Uterus (tissue), 2 donors: ENCODE measurements at regions not wholly inside any gene's neighbourhood (a gene's known extent, or its start where the extent isn't known, plus 50 kb on each side); places are given as distances from the start of the nearest gene placed in this dataset.

ENCODE experiments used
- POLR2A ChIP-seq, 2 donors: fragments of 450-650 bp; IDR thresholded peaks; one replicate each; pipeline ENCODE4 v1.6.1; 2016; ENCODE audit warnings: antibody characterized with exemption in 2 of 2, mild to moderate bottlenecking in 1 of 2, moderate library complexity in 1 of 2
- TF ChIP-seq, protein P1 (sequence below), 4 experiments: fragments of 200-600 bp in 2 of 4; fragments of 450-650 bp in 2 of 4; sonication (generic) in 2 of 4; IDR thresholded peaks; one replicate each; pipeline ENCODE4 v1.5.1; 2016 to 2019; ENCODE audit warnings: antibody characterized with exemption in 4 of 4, mild to moderate bottlenecking in 2 of 4, moderate library complexity in 1 of 4

DNA sequence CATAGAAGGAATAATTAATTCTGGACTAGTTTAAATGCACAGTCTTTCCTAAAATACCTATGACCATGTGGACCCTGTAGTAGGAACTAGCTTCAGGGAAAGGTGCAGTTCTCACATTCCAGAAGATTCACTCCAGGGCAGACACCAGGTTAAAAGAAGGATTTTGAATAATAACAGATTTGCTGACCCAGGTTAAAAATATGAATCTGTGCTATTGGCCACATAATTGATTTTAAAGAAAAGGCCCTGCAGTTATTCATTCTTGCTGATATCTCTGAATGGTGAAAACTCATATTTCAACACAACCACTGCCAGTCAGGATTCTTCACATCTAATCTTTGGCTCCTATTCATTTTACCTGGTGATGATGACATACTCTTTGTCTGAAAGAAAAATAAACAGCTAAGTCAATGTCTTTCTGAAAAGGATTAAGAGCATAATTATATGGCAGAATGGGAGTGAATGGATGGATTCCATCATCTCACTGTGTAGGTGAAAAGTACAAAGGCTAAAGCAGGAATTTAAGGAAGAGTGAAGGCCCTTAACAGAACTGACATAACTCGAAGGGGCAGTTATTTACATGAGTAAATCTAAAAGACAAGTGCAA, 432.8 kb downstream of the PDGFC start:
- TF ChIP-seq, protein P1, sequence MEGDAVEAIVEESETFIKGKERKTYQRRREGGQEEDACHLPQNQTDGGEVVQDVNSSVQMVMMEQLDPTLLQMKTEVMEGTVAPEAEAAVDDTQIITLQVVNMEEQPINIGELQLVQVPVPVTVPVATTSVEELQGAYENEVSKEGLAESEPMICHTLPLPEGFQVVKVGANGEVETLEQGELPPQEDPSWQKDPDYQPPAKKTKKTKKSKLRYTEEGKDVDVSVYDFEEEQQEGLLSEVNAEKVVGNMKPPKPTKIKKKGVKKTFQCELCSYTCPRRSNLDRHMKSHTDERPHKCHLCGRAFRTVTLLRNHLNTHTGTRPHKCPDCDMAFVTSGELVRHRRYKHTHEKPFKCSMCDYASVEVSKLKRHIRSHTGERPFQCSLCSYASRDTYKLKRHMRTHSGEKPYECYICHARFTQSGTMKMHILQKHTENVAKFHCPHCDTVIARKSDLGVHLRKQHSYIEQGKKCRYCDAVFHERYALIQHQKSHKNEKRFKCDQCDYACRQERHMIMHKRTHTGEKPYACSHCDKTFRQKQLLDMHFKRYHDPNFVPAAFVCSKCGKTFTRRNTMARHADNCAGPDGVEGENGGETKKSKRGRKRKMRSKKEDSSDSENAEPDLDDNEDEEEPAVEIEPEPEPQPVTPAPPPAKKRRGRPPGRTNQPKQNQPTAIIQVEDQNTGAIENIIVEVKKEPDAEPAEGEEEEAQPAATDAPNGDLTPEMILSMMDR (IDR thresholded peaks at IDR 0.05) = no peak
- TF ChIP-seq POLR2A (IDR thresholded peaks at IDR 0.05) = no peak
